ENCODE measurements at regions not wholly inside any gene's neighbourhood (a gene's known extent, or its start where the extent isn't known, plus 50 kb on each side); places are given as distances from the start of the nearest gene placed in this dataset.

GRCh38 chr1:30417701-30418046, 305.7 kb downstream of the MATN1 start:
- ChIA-PET CTCF (interaction anchor here (1.2 kb wide), 1 partner anchor 37 kb away, joined by 3 read pairs; no protein-coding TSS in a partner anchor), RAD21 (ENCODE audit: unreplicated experiment) (no interaction called here), SMC1A (ENCODE audit: uncharacterized antibody, unreplicated experiment) (no interaction called here), POLR2A (no interaction called here)
- Histone ChIP-seq H3K79me2 (ENCODE audit: control insufficient read depth, insufficient read depth, low read length) (no peaks in the 10 kb centered on the region), H3K9me3 (replicated peaks; ENCODE audit: control insufficient read depth, insufficient read depth, low read length) (no peaks in the 10 kb centered on the region; the same call in 2 of the 3 replicates), H2AFZ (ENCODE audit: control insufficient read depth, low read depth, low read length) (no peak overlapping the region), H3K9ac (ENCODE audit: control insufficient read depth, insufficient read depth, low read length) (no peak overlapping the region), H3K27me3 (replicated peaks in 1 of 2; ENCODE audit: control insufficient read depth in 2 of 2, insufficient read depth in 2 of 2, low read length in 1 of 2) (no peaks in the 10 kb centered on the region; a peak in 1 of 4 replicates), H3K36me3 (ENCODE audit: control insufficient read depth in 2 of 2, insufficient read depth in 2 of 2, low read length in 1 of 2) (no peaks in the 10 kb centered on the region), H3K4me3 (no peak overlapping the region), H3K4me1 (ENCODE audit: control insufficient read depth, insufficient read depth, low read length) (no peaks in the 10 kb centered on the region), H4K20me1 (ENCODE audit: control insufficient read depth, insufficient read depth) (no peaks in the 10 kb centered on the region), H3K4me2 (ENCODE audit: control insufficient read depth, insufficient read depth) (no peak overlapping the region), H3K27ac (ENCODE audit: control insufficient read depth, insufficient read depth) (no peak overlapping the region)
- no peak for FAIRE-seq
- in situ Hi-C loops (cut with MboI), result no loop called here
- no peak for DNase-seq (ENCODE audit: low read depth, low spot score)
- intact Hi-C loops (cut with micrococcal nuclease; ENCODE audit: unreplicated experiment), result no loop called here
- no peak for ATAC-seq
- no TSS peak for BruUV-seq (replicated peaks)
- 11% methylated on average over 3 of the region's 3 CpGs for WGBS (ENCODE audit: insufficient coverage, insufficient replicate concordance, low lambda C conversion rate, missing lambda C conversion rate)
- TF ChIP-seq ZZZ3 (IDR thresholded peaks at IDR 0.05; ENCODE audit: control insufficient read depth, insufficient read length, low read depth) (no peak), FOXK2 (IDR thresholded peaks at IDR 0.05) (no peak), TCF12 (IDR thresholded peaks at IDR 0.05; ENCODE audit: low read depth, low read length) (no peak), ZNF622 (IDR thresholded peaks at IDR 0.05) (no peak), CTCF (IDR thresholded peaks at IDR 0.05 in 2 of 3, conservative IDR thresholded peaks at IDR 0.05 in 1 of 3; ENCODE audit: control insufficient read depth in 2 of 3, extremely low read depth in 1 of 3, insufficient read depth in 1 of 3, low read depth in 3 of 3, low read length in 3 of 3) (no peak), PBX3 (IDR thresholded peaks at IDR 0.05; ENCODE audit: insufficient replicate concordance, low read depth, low read length) (no peak), MYC (IDR thresholded peaks at IDR 0.05; ENCODE audit: insufficient read depth, insufficient read length, insufficient replicate concordance, low read length, severe bottlenecking) (no peak), PRDM15 (CRISPR knock-in tag; IDR thresholded peaks at IDR 0.05) (no peak), ZNF24 (IDR thresholded peaks at IDR 0.05) (no peak), CBX5 (IDR thresholded peaks at IDR 0.05; ENCODE audit: low read depth) (no peak), BACH1 (IDR thresholded peaks at IDR 0.05; ENCODE audit: borderline replicate concordance) (no peak), TBL1XR1 (IDR thresholded peaks at IDR 0.05; ENCODE audit: low read depth, low read length) (no peak), IKZF1 (conservative IDR thresholded peaks at IDR 0.05) (no peak), NFXL1 (IDR thresholded peaks at IDR 0.05; ENCODE audit: borderline replicate concordance) (no peak), RB1 (IDR thresholded peaks at IDR 0.05; ENCODE audit: borderline replicate concordance) (no peak), MTA3 (IDR thresholded peaks at IDR 0.05; ENCODE audit: borderline replicate concordance, low read length) (no peak), HSF1 (IDR thresholded peaks at IDR 0.05; ENCODE audit: low read depth, low read length) (no peak), POLR2AphosphoS5 (IDR thresholded peaks at IDR 0.05; ENCODE audit: low read length) (no peak)
